Kidney (tissue), 13 donors: ENCODE measurements at regions not wholly inside any gene's neighbourhood (a gene's known extent, or its start where the extent isn't known, plus 50 kb on each side); places are given as distances from the start of the nearest gene placed in this dataset.

Source experiments
- DNase-seq, 5 donors: peaks; one replicate each; pipeline ENCODE4 v3.0.0-alpha.2; 2013 to 2020
- FAIRE-seq: peaks from 2 replicates; lab custom pipeline; 2012; peaks lifted over from hg19 to GRCh38; lab: Jason Lieb, UNC
- H3K27ac ChIP-seq, 2 donors: one replicate each; pipeline ENCODE4 v1.7.0; 2013; ENCODE audit warnings: low read depth in 2 of 2, low read length in 2 of 2, inconsistent platforms in 1 of 2
- H3K27me3 ChIP-seq: one replicate; pipeline ENCODE4 v1.7.1; 2013; ENCODE audit warnings: low read length, inconsistent platforms; ENCODE audit not compliant: control insufficient read depth, insufficient read depth
- H3K36me3 ChIP-seq, 3 donors: one replicate each; pipeline versions ENCODE4 v1.7.0 to v1.7.1; 2013; ENCODE audit warnings: low read length in 3 of 3, control low read depth in 1 of 3, inconsistent platforms in 1 of 3; ENCODE audit not compliant: insufficient read depth in 3 of 3, control insufficient read depth in 2 of 3
- H3K4me1 ChIP-seq, 3 donors: one replicate each; pipeline versions ENCODE4 v1.7.0 to v1.7.1; 2013; ENCODE audit warnings: low read length in 3 of 3, inconsistent platforms in 1 of 3, low read depth in 1 of 3; ENCODE audit not compliant: control insufficient read depth in 2 of 3, insufficient read depth in 2 of 3
- H3K4me3 ChIP-seq, 3 donors: one replicate each; pipeline versions ENCODE4 v1.7.0 to v1.8.1; 2013; ENCODE audit warnings: low read length in 3 of 3, control low read depth in 1 of 3, inconsistent platforms in 1 of 3
- H3K9ac ChIP-seq, 3 donors: one replicate each; pipeline versions ENCODE4 v1.7.0 to v1.7.1; 2013; ENCODE audit warnings: low read length in 3 of 3, control low read depth in 1 of 3, inconsistent platforms in 1 of 3
- H3K9me3 ChIP-seq, 3 donors: one replicate each; pipeline versions ENCODE4 v1.7.0 to v1.7.1; 2013; ENCODE audit warnings: low read length in 3 of 3, control low read depth in 1 of 3, inconsistent platforms in 1 of 3; ENCODE audit not compliant: control insufficient read depth in 2 of 3, insufficient read depth in 1 of 3
- CTCF ChIP-seq: IDR thresholded peaks from 3 replicates; pipeline ENCODE4 v1.5.1; 2012; ENCODE audit warnings: mild to moderate bottlenecking, moderate library complexity, borderline replicate concordance; ENCODE audit not compliant: insufficient read depth; ENCODE audit errors: extremely low read depth
- intact Hi-C: fragments of 100-400 bp; cut with DNase I; formaldehyde crosslinking; loops from one replicate; pipeline ENCODE4 v1.11.1; 2022
- donor health status: control.
- donor health status: control.
- donor health status: control.
- donor health status: control.
- donor health status: control.
- donor health status: DM: yes; HTN: yes; CAD: no.
- donor health status: Normal renal cell carcinoma (clear cell type).

GRCh38 chr16:72664509-72665408 lies 383.2 kb downstream of the ZFHX3 start:
- no peaks in the 10 kb centered on the region for H3K4me1 ChIP-seq
- peak; percentile 90 for FAIRE-seq
- no peaks in the 10 kb centered on the region for H3K9me3 ChIP-seq
- peak overlapping the region; percentile 81 to 95 (median 85) for H3K4me3 ChIP-seq
- no peaks in the 10 kb centered on the region for H3K36me3 ChIP-seq
- intact Hi-C loops, result no loop called here
- H3K27ac ChIP-seq, result peak overlapping the region in 1 of 2 donors; percentile 12
- H3K27me3 ChIP-seq, result no peaks in the 10 kb centered on the region
- H3K9ac ChIP-seq, result peak overlapping the region; percentile 74 to 79 (median 77)
- TF ChIP-seq CTCF, result no peak
- DNase-seq, result peak; percentile 97 to 100 (median 98)

- no peaks in the 10 kb centered on the region for H3K27me3 ChIP-seq
- H3K27ac ChIP-seq, result no peak overlapping the region
- DNase-seq, result peak in 2 of 5 donors; percentile 10 to 39
- H3K4me3 ChIP-seq, result peak overlapping the region; percentile 81 to 95 (median 85)
- no peaks in the 10 kb centered on the region for H3K9me3 ChIP-seq
- H3K4me1 ChIP-seq, result no peaks in the 10 kb centered on the region
- peak overlapping the region; percentile 72 to 77 (median 74) for H3K9ac ChIP-seq
- no peak for FAIRE-seq
- TF ChIP-seq CTCF, result no peak
- H3K36me3 ChIP-seq, result no peaks in the 10 kb centered on the region
- intact Hi-C loops, result no loop called here
Observed at GRCh38 chr16:72664056-72664508, 383.8 kb downstream of the ZFHX3 start.

- H3K27me3 ChIP-seq, result no peaks in the 10 kb centered on the region
- H3K4me3 ChIP-seq, result no peak overlapping the region
- no peak for FAIRE-seq
- no peak overlapping the region for H3K27ac ChIP-seq
- TF ChIP-seq CTCF, result no peak
- H3K4me1 ChIP-seq, result no peaks in the 10 kb centered on the region
- no peak overlapping the region for H3K9ac ChIP-seq
- DNase-seq, result peak in 1 of 5 donors; percentile 19
- intact Hi-C loops, result no loop called here
- H3K9me3 ChIP-seq, result no peaks in the 10 kb centered on the region
- H3K36me3 ChIP-seq, result no peaks in the 10 kb centered on the region
Observed at GRCh38 chr16:72658888-72659717, 388.8 kb downstream of the ZFHX3 start.
